WTC11 (cell line): ENCODE measurements at regions not wholly inside any gene's neighbourhood (a gene's known extent, or its start where the extent isn't known, plus 50 kb on each side); places are given as distances from the start of the nearest gene placed in this dataset.

Experiments
- ATAC-seq: fragments of 200-7000 bp; cut with Tn5 transposase; 2 replicates; pipeline ENCODE4 v1.10.0; 2021; ENCODE audit warnings: mild to moderate bottlenecking, moderate library complexity
- CTCF ChIA-PET: fragments of 300-600 bp; sonication (Branson Sonifier 250); formaldehyde crosslinking; loops from one replicate; lab custom pipeline; 2021; ENCODE audit warnings: antibody characterized with exemption; lab: Charles Lee
- POLR2A ChIA-PET: fragments of 350-600 bp; sonication (Branson Sonifier 250); formaldehyde crosslinking; loops from one replicate; lab custom pipeline; 2021; ENCODE audit warnings: antibody characterized with exemption; lab: Charles Lee
- DNase-seq: peaks from one replicate; pipeline ENCODE4 v3.0.0; 2021; ENCODE audit warnings: low spot score
- H3K27ac Mint-ChIP-seq: 2 replicates; pipeline ENCODE4 v1.8.0; 2021; ENCODE audit warnings: mixed read lengths
- H3K27me3 Mint-ChIP-seq: 2 replicates; pipeline ENCODE4 v1.8.0; 2021; ENCODE audit warnings: low read depth, mild to moderate bottlenecking, moderate library complexity, mixed read lengths
- H3K36me3 Mint-ChIP-seq: 2 replicates; pipeline ENCODE4 v1.8.0; 2021; ENCODE audit warnings: mixed read lengths
- H3K4me1 Mint-ChIP-seq: 2 replicates; pipeline ENCODE4 v1.8.0; 2022; ENCODE audit warnings: mixed read lengths
- H3K4me3 Mint-ChIP-seq: 2 replicates; pipeline ENCODE4 v1.8.0; 2021; ENCODE audit warnings: mild to moderate bottlenecking, moderate library complexity, mixed read lengths
- H3K9me3 Mint-ChIP-seq: 2 replicates; pipeline ENCODE4 v1.8.0; 2021; ENCODE audit warnings: mixed read lengths
- ATF1 ChIP-seq: sonication (generic); formaldehyde crosslinking; IDR thresholded peaks from 2 replicates; pipeline ENCODE4 v1.8.1; 2023; ENCODE audit warnings: mild to moderate bottlenecking, moderate library complexity, missing genetic modification reagents
- EMX1 ChIP-seq: fragments of 250-450 bp; sonication (Bioruptor Pico); IDR thresholded peaks from 2 replicates; pipeline ENCODE4 v1.8.0; 2021; ENCODE audit warnings: mild to moderate bottlenecking
- FOXJ3 ChIP-seq: sonication (generic); formaldehyde crosslinking; IDR thresholded peaks from 2 replicates; pipeline ENCODE4 v1.9.0; 2021; ENCODE audit warnings: missing genetic modification reagents, mild to moderate bottlenecking, borderline replicate concordance
- FOXP4 ChIP-seq: sonication (generic); formaldehyde crosslinking; IDR thresholded peaks from 2 replicates; pipeline ENCODE4 v1.8.0; 2022; ENCODE audit warnings: mild to moderate bottlenecking, missing genetic modification reagents
- GTF2I ChIP-seq: fragments of 250-450 bp; sonication (Bioruptor Pico); conservative IDR thresholded peaks from 2 replicates; pipeline ENCODE4 v1.4.0; 2021; ENCODE audit warnings: mild to moderate bottlenecking
- HMGXB4 ChIP-seq: sonication (generic); formaldehyde crosslinking; IDR thresholded peaks from 2 replicates; pipeline ENCODE4 v1.8.1; 2023; ENCODE audit warnings: mild to moderate bottlenecking, moderate library complexity, missing genetic modification reagents
- MAX ChIP-seq: sonication (generic); formaldehyde crosslinking; IDR thresholded peaks from 2 replicates; pipeline ENCODE4 v1.8.0; 2022; ENCODE audit warnings: mild to moderate bottlenecking, missing genetic modification reagents
- NR1H2 ChIP-seq: sonication (generic); formaldehyde crosslinking; IDR thresholded peaks from 2 replicates; pipeline ENCODE4 v1.9.0; 2021; ENCODE audit warnings: mild to moderate bottlenecking, moderate library complexity, missing genetic modification reagents
- NR2C2 ChIP-seq: sonication (generic); formaldehyde crosslinking; IDR thresholded peaks from 2 replicates; pipeline ENCODE4 v1.8.0; 2022; ENCODE audit warnings: mild to moderate bottlenecking, missing genetic modification reagents
- RORB ChIP-seq: fragments of 250-450 bp; sonication (Bioruptor Pico); IDR thresholded peaks from 2 replicates; pipeline ENCODE4 v1.9.0; 2021; ENCODE audit warnings: mild to moderate bottlenecking
- SOX15 ChIP-seq: fragments of 250-450 bp; sonication (Bioruptor Pico); IDR thresholded peaks from 2 replicates; pipeline ENCODE4 v1.9.0; 2021; ENCODE audit warnings: mild to moderate bottlenecking
- STAT6 ChIP-seq: sonication (generic); formaldehyde crosslinking; conservative IDR thresholded peaks from 2 replicates; pipeline ENCODE4 v1.8.1; 2023; ENCODE audit warnings: mild to moderate bottlenecking, low read depth, missing genetic modification reagents, moderate library complexity
- TCF7 ChIP-seq: sonication (generic); formaldehyde crosslinking; IDR thresholded peaks from 2 replicates; pipeline ENCODE4 v1.8.0; 2022; ENCODE audit warnings: mild to moderate bottlenecking, low read depth, missing genetic modification reagents, moderate library complexity
- TEAD4 ChIP-seq: sonication (generic); formaldehyde crosslinking; IDR thresholded peaks from 2 replicates; pipeline ENCODE4 v1.8.0; 2022; ENCODE audit warnings: mild to moderate bottlenecking, missing genetic modification reagents
- ZMAT4 ChIP-seq: fragments of 250-450 bp; sonication (Bioruptor Pico); IDR thresholded peaks from 2 replicates; pipeline ENCODE4 v1.9.0; 2021; ENCODE audit warnings: mild to moderate bottlenecking
- ZNF121 ChIP-seq: sonication (generic); formaldehyde crosslinking; IDR thresholded peaks from 2 replicates; pipeline ENCODE4 v1.8.0; 2023; ENCODE audit warnings: missing genetic modification reagents
- ZNF219 ChIP-seq: sonication (generic); formaldehyde crosslinking; IDR thresholded peaks from 2 replicates; pipeline ENCODE4 v1.8.0; 2023; ENCODE audit warnings: missing genetic modification reagents, mild to moderate bottlenecking, borderline replicate concordance
- ZNF396 ChIP-seq: fragments of 250-450 bp; sonication (Bioruptor Pico); IDR thresholded peaks from 2 replicates; pipeline ENCODE4 v1.8.0; 2021; ENCODE audit warnings: mild to moderate bottlenecking, moderate library complexity, borderline replicate concordance
- TF ChIP-seq, protein P1 (sequence below): fragments of 250-450 bp; sonication (Bioruptor Pico); IDR thresholded peaks from 2 replicates; pipeline ENCODE4 v1.8.0; 2021; ENCODE audit warnings: mild to moderate bottlenecking
- TF ChIP-seq, protein P2 (sequence below): sonication (generic); formaldehyde crosslinking; IDR thresholded peaks from 2 replicates; pipeline ENCODE4 v1.8.1; 2022; ENCODE audit warnings: low read depth, mild to moderate bottlenecking, moderate library complexity, missing genetic modification reagents, borderline replicate concordance

- TF ChIP-seq MAX (CRISPR knock-in tag) (no peak), FOXJ3 (CRISPR knock-in tag) (no peak), TEAD4 (CRISPR knock-in tag) (no peak)
- TF ChIP-seq, protein P1, sequence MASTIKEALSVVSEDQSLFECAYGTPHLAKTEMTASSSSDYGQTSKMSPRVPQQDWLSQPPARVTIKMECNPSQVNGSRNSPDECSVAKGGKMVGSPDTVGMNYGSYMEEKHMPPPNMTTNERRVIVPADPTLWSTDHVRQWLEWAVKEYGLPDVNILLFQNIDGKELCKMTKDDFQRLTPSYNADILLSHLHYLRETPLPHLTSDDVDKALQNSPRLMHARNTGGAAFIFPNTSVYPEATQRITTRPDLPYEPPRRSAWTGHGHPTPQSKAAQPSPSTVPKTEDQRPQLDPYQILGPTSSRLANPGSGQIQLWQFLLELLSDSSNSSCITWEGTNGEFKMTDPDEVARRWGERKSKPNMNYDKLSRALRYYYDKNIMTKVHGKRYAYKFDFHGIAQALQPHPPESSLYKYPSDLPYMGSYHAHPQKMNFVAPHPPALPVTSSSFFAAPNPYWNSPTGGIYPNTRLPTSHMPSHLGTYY (CRISPR knock-in tag), result no peak
Observed at GRCh38 chr3:117539729-117540128, 830.1 kb downstream of the TUSC7 start (continued).

GRCh38 chr3:117540597-117540996 lies 831.0 kb downstream of the TUSC7 start:
- H3K27ac Mint-ChIP-seq, result no peak overlapping the region
- ChIA-PET CTCF (no interaction called here), POLR2A (no interaction called here)
- H3K36me3 Mint-ChIP-seq, result peaks cover 3% of the 10 kb centered on the region; the same call in 1 of the 2 replicates
- no peaks in the 10 kb centered on the region for H3K4me1 Mint-ChIP-seq
- H3K4me3 Mint-ChIP-seq, result no peak overlapping the region
- TF ChIP-seq SOX15, result no peak
- TF ChIP-seq NR2C2 (CRISPR knock-in tag), result no peak
- TF ChIP-seq ZNF219 (CRISPR knock-in tag), result no peak
- TF ChIP-seq GTF2I (CRISPR knock-in tag), result no peak
- no peak for TF ChIP-seq RORB (CRISPR knock-in tag)
- TF ChIP-seq EMX1 (CRISPR knock-in tag), result no peak
- TF ChIP-seq HMGXB4 (CRISPR knock-in tag), result no peak
- no peak for TF ChIP-seq ZNF396 (CRISPR knock-in tag)
- TF ChIP-seq NR1H2 (CRISPR knock-in tag), result no peak
- TF ChIP-seq, protein P2, sequence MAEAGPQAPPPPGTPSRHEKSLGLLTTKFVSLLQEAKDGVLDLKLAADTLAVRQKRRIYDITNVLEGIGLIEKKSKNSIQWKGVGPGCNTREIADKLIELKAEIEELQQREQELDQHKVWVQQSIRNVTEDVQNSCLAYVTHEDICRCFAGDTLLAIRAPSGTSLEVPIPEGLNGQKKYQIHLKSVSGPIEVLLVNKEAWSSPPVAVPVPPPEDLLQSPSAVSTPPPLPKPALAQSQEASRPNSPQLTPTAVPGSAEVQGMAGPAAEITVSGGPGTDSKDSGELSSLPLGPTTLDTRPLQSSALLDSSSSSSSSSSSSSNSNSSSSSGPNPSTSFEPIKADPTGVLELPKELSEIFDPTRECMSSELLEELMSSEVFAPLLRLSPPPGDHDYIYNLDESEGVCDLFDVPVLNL (CRISPR knock-in tag), result no peak
- no peak for TF ChIP-seq ATF1 (CRISPR knock-in tag)
- no peak for TF ChIP-seq TCF7 (CRISPR knock-in tag)
- DNase-seq (no peak), ATAC-seq (no peak)
- H3K27me3 Mint-ChIP-seq, result no peaks in the 10 kb centered on the region
- H3K9me3 Mint-ChIP-seq, result peaks cover 15% of the 10 kb centered on the region

DNA sequence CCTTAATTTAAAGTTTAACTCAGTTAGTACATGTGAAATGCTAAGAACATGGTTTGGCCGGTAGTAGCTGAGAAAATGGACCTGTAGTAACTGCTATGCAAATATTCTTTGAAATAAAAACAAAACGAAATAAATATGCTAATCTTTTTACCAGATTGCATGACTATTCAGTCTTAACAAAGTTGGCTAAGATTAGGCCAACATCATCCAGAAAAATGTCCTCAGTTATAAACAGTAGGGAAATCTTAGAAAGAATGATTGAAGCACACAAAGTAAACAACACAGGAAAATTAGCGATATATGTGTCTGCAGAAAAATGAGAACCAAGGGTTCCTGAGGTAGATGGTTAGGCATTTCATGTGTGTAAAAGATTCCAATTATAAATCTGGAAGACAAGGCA lies 832.1 kb downstream of the TUSC7 start:
- TF ChIP-seq NR2C2 (CRISPR knock-in tag) (no peak), STAT6 (CRISPR knock-in tag) (no peak), NR1H2 (CRISPR knock-in tag) (no peak), FOXP4 (CRISPR knock-in tag) (no peak), ZNF121 (no peak), ZMAT4 (no peak)
- Mint-ChIP-seq H3K27ac (no peak overlapping the region), H3K36me3 (no peaks in the 10 kb centered on the region), H3K27me3 (no peaks in the 10 kb centered on the region), H3K4me3 (no peak overlapping the region), H3K9me3 (peaks cover 6% of the 10 kb centered on the region), H3K4me1 (no peaks in the 10 kb centered on the region)
- POLR2A ChIA-PET, result no interaction called here
- ATAC-seq, result no peak
- CTCF ChIA-PET, result no interaction called here
- no peak for DNase-seq
